Heart left ventricle (tissue), 16 donors: ENCODE measurements at regions not wholly inside any gene's neighbourhood (a gene's known extent, or its start where the extent isn't known, plus 50 kb on each side); places are given as distances from the start of the nearest gene placed in this dataset.

ENCODE experiments used
- ATAC-seq, 4 donors: fragments of 200-7000 bp; cut with Tn5 transposase; one replicate each; pipeline ENCODE4 v1.9.1; 2020 to 2022; ENCODE audit warnings: moderate library complexity in 4 of 4, mild to moderate bottlenecking in 3 of 4, moderate number of reproducible peaks in 1 of 4
- DNase-seq, 5 donors: peaks; one replicate each; pipeline ENCODE4 v3.0.0-alpha.2; 2020
- H3K27ac ChIP-seq, 12 donors: fragments of 200-600 bp; sonication (generic) in 4 of 12; one replicate each; pipeline versions ENCODE4 v1.5.0 to v1.8.0; 2016 to 2022; ENCODE audit warnings: mild to moderate bottlenecking in 2 of 12
- H3K27me3 ChIP-seq, 9 donors: fragments of 200-600 bp; sonication (generic) in 2 of 9; one replicate each; pipeline versions ENCODE4 v1.5.1 to v1.8.0; 2016 to 2022; ENCODE audit warnings: mild to moderate bottlenecking in 3 of 9
- H3K36me3 ChIP-seq, 9 donors: fragments of 200-600 bp; sonication (generic) in 2 of 9; one replicate each; pipeline versions ENCODE4 v1.5.0 to v1.8.0; 2018 to 2022; ENCODE audit warnings: mild to moderate bottlenecking in 2 of 9
- H3K4me1 ChIP-seq, 12 donors: fragments of 200-600 bp; sonication (generic) in 4 of 12; one replicate each; pipeline versions ENCODE4 v1.5.0 to v1.8.0; 2016 to 2022; ENCODE audit warnings: mild to moderate bottlenecking in 3 of 12
- H3K4me3 ChIP-seq, 12 donors: fragments of 200-600 bp; sonication (generic) in 4 of 12; one replicate each; pipeline versions ENCODE4 v1.5.0 to v1.8.0; 2017 to 2022; ENCODE audit warnings: mild to moderate bottlenecking in 9 of 12, moderate library complexity in 4 of 12
- H3K9me3 ChIP-seq, 12 donors: fragments of 200-600 bp; sonication (generic) in 4 of 12; one replicate each; pipeline versions ENCODE4 v1.5.0 to v1.8.0; 2016 to 2022; ENCODE audit warnings: mild to moderate bottlenecking in 1 of 12
- POLR2A ChIP-seq, 2 donors: fragments of 450-650 bp; IDR thresholded peaks; one replicate each; pipeline ENCODE4 v1.6.1; 2017; ENCODE audit warnings: antibody characterized with exemption in 2 of 2, mild to moderate bottlenecking in 2 of 2, moderate library complexity in 2 of 2
- WGBS, 4 donors: extraction: QIAGEN DNeasy Blood & Tissue Kit in 2 of 4; methylation state at CpG; one replicate each; pipeline versions ENCODE4 v1.1.5 to v1.1.7; 2013 to 2018; 5-methylcytosine and 5-hydroxymethylcytosine counted together
- intact Hi-C, 10 donors: fragments of 100-400 bp; cut with DNase I; formaldehyde crosslinking; loops; one replicate each; pipeline versions ENCODE4 v1.11.1 to v1.14.2; 2022
- TF ChIP-seq, protein P1 (sequence below), 12 donors: fragments of 200-600 bp; sonication (generic) in 4 of 12; IDR thresholded peaks; one replicate each; pipeline versions ENCODE4 v1.5.0 to v1.8.0; 2018 to 2022; ENCODE audit warnings: antibody characterized with exemption in 12 of 12, mild to moderate bottlenecking in 5 of 12
- donor health status: ischemic (EF 13 %, LVEDD 7.1; RV severe dilation, severe dysfunction).
- donor health status: healthy with polysubstance abuse.
- donor health status: DM: no; HTN: yes; CAD: no.
- donor health status: DM: no; HTN: no; CAD: no.
- donor health status: ischemic (EF 25% LVEDD 6.9; RV normal size, moderate dysfunction).
- donor health status: ischemic (EF 25% LVEDD 5.7; RV mildly dilated, moderate dysfunction).
- donor health status: healthy.
- donor health status: DM: yes; HTN: yes; CAD: no.
- donor health status: ischemic (EF 35%, LVEDD 5.7; RV mildly dilated, moderate dysfunction).
- donor health status: nonischemic (EF 11% LVEDD 7.7; RV severe dilation, severe dysfunction).
- donor health status: DM: yes; HTN: yes; CAD: no.
- donor health status: PGD.
- donor health status: ischemic (EF 29% LVEDD 5.4; RV normal size, mild dysfunction).
- donor health status: nonischemic (EF 23%, LVEDD 6.1; RV moderate dilation, normal function).

DNA sequence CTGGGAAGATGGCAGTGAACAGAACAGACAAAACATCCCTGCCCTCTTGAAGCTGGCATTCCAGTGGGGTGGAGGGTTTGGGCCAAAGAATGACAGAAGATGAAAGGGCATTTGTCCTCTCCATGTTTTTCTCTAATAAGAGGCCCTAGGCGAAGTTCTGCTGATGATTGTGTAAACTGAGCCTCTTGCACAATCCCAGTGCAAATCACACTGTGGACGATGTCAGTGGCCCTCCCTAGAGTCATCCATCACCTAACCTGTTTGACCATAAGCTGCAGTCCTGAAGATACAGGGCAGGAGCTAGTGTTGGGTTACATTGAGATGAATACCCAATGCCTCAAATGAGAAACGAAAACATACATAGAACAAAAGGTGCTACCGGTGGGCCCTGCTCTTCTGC is 622.4 kb upstream of the TBX3 start:
- intact Hi-C loops, result no loop called here
- no peak overlapping the region for H3K4me3 ChIP-seq
- H3K36me3 ChIP-seq, result no peaks in the 10 kb centered on the region
- WGBS, 4 donors, result 83 to 95% (median 89%) methylated on average over 4 of the region's 4 CpGs
- peaks cover 0 to 3% (median 0%) of the 10 kb centered on the region in 12 donors for H3K4me1 ChIP-seq
- no peak for ATAC-seq
- H3K27ac ChIP-seq, result no peak overlapping the region
- H3K9me3 ChIP-seq, result no peaks in the 10 kb centered on the region
- DNase-seq, result no peak
- H3K27me3 ChIP-seq, result no peaks in the 10 kb centered on the region
- no peak for TF ChIP-seq POLR2A (IDR thresholded peaks at IDR 0.05)
- TF ChIP-seq, protein P1, sequence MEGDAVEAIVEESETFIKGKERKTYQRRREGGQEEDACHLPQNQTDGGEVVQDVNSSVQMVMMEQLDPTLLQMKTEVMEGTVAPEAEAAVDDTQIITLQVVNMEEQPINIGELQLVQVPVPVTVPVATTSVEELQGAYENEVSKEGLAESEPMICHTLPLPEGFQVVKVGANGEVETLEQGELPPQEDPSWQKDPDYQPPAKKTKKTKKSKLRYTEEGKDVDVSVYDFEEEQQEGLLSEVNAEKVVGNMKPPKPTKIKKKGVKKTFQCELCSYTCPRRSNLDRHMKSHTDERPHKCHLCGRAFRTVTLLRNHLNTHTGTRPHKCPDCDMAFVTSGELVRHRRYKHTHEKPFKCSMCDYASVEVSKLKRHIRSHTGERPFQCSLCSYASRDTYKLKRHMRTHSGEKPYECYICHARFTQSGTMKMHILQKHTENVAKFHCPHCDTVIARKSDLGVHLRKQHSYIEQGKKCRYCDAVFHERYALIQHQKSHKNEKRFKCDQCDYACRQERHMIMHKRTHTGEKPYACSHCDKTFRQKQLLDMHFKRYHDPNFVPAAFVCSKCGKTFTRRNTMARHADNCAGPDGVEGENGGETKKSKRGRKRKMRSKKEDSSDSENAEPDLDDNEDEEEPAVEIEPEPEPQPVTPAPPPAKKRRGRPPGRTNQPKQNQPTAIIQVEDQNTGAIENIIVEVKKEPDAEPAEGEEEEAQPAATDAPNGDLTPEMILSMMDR (IDR thresholded peaks at IDR 0.05), result no peak

DNA sequence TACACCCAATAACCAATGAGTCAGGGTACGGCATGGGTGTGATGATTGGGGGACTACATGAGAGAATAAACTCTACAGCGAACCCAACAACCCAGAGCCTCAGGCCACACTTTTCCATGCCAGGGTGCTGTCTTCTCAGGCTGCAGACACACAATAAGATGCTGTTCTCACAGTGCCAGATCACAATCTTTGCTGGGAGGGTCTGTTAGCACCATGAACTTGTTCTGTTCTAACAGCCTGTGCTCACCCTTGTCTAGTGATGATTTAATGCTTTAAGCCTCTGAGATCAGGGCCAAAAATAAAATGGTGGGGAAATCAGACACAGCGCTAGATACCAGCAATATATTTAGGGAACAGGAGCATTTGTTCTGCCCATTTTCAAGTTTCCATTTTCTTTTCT is 621.9 kb upstream of the TBX3 start:
- DNase-seq, result no peak
- intact Hi-C loops, result no loop called here
- Histone ChIP-seq H3K36me3 (no peaks in the 10 kb centered on the region), H3K9me3 (no peaks in the 10 kb centered on the region), H3K27me3 (no peaks in the 10 kb centered on the region), H3K4me1 (peaks cover 0 to 3% (median 0%) of the 10 kb centered on the region in 12 donors), H3K4me3 (no peak overlapping the region), H3K27ac (no peak overlapping the region)
- TF ChIP-seq, protein P1 (IDR thresholded peaks at IDR 0.05), result no peak
- TF ChIP-seq POLR2A (IDR thresholded peaks at IDR 0.05), result no peak
- peak in 2 of 4 donors; percentile 49 for ATAC-seq
- WGBS, 4 donors, result 79 to 88% (median 82%) methylated on average over 3 of the region's 3 CpGs

DNA sequence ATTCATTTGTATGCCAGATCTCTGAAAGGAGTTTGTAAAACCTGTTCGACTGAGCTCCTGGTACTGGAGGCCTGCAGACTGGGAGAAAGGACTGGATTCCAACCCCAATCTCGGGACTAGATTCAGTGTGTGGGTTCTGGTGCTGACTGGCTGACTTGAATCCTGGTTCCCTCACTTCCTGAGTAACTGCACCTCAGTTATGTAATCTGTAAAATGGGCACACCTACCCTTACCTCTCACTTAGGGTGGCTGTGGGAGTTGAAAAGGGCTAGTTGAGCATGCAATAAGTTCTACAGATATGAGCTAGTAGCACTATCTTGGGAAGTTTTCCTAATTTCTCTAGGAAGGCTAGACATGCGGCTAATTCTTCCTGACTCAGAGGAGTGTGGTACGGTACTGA is 621.3 kb upstream of the TBX3 start:
- intact Hi-C loops, result no loop called here
- Histone ChIP-seq H3K27ac (no peak overlapping the region), H3K27me3 (no peaks in the 10 kb centered on the region), H3K4me1 (peaks cover 0 to 3% (median 0%) of the 10 kb centered on the region in 12 donors), H3K36me3 (no peaks in the 10 kb centered on the region), H3K4me3 (no peak overlapping the region), H3K9me3 (no peaks in the 10 kb centered on the region)
- DNase-seq, result no peak
- TF ChIP-seq POLR2A (IDR thresholded peaks at IDR 0.05), result no peak
- TF ChIP-seq, protein P1 (IDR thresholded peaks at IDR 0.05), result no peak
- 94 to 99% (median 96%) methylated on average over 4 of the region's 4 CpGs for WGBS, 4 donors
- no peak for ATAC-seq

DNA sequence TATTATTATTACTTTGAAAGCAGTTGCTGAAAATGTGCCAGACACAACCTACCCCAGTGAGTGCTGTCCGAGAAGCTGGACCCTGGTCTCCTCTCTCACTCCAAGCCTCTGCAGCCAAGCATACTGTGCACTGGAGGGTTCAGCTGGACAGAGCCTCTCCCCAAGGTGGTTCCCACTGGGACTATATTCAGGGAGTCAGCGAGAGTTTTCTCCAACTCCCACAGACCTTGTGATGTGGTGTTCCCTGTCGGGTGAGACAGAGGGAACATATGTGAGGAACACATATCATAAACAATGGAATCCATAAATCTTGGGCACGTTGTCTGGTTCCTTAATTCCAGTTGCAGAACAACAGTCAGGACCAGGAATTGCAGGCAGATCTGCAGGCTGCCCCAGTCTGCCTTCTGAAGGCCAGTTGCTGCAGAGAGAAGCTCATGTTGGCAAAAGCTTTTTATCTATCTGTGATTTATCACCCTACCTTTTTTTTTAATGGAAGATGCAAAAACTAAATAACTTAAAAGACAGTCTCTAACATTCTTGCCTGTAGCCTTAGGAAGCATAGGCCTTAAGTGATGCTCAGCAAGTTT is 619.8 kb upstream of the TBX3 start:
- ATAC-seq (no peak), DNase-seq (no peak)
- 60 to 71% (median 68%) methylated on average over 4 of the region's 4 CpGs for WGBS, 4 donors
- Histone ChIP-seq H3K36me3 (no peaks in the 10 kb centered on the region), H3K4me1 (peaks cover 0 to 3% (median 0%) of the 10 kb centered on the region in 12 donors), H3K4me3 (no peak overlapping the region), H3K27ac (no peak overlapping the region), H3K9me3 (no peaks in the 10 kb centered on the region), H3K27me3 (no peaks in the 10 kb centered on the region)
- TF ChIP-seq POLR2A (IDR thresholded peaks at IDR 0.05), result no peak
- TF ChIP-seq, protein P1 (IDR thresholded peaks at IDR 0.05), result no peak
- intact Hi-C loops, result loop anchor here in 1 of 10 donors (1.0 kb wide), 1 partner anchor 8 kb away; no protein-coding TSS in a partner anchor
